Memory B cell (primary cell): ENCODE measurements at regions not wholly inside any gene's neighbourhood (a gene's known extent, or its start where the extent isn't known, plus 50 kb on each side); places are given as distances from the start of the nearest gene placed in this dataset.

ENCODE experiments used
- ATAC-seq: fragments of 150-1000 bp; cut with Tn5 transposase; 2 replicates; pipeline ENCODE4 v1.10.0; 2021; ENCODE audit warnings: low read depth, mild to moderate bottlenecking, moderate library complexity
- DNase-seq, 2 donors: peaks; one replicate each; pipeline ENCODE4 v3.0.0; 2022; ENCODE audit warnings: low spot score in 2 of 2
- H3K27ac Mint-ChIP-seq: one replicate; pipeline ENCODE4 v1.8.0; 2022; ENCODE audit warnings: mild to moderate bottlenecking, moderate library complexity, mixed read lengths
- H3K27me3 Mint-ChIP-seq: one replicate; pipeline ENCODE4 v1.8.0; 2022; ENCODE audit warnings: mixed read lengths
- H3K36me3 Mint-ChIP-seq: one replicate; pipeline ENCODE4 v1.8.0; 2022; ENCODE audit warnings: mild to moderate bottlenecking, mixed read lengths
- H3K4me1 Mint-ChIP-seq: one replicate; pipeline ENCODE4 v1.8.0; 2022; ENCODE audit warnings: mixed read lengths
- H3K4me3 Mint-ChIP-seq: one replicate; pipeline ENCODE4 v1.8.0; 2022; ENCODE audit warnings: mild to moderate bottlenecking, moderate library complexity, mixed read lengths
- H3K9me3 Mint-ChIP-seq: one replicate; pipeline ENCODE4 v1.8.0; 2022; ENCODE audit warnings: mixed read lengths

GRCh38 chr7:24457219-24457558 is 116.1 kb upstream of the PALS2 start:
- no peaks in the 10 kb centered on the region for H3K9me3 Mint-ChIP-seq
- H3K27ac Mint-ChIP-seq = no peak overlapping the region
- H3K4me3 Mint-ChIP-seq = no peak overlapping the region
- H3K27me3 Mint-ChIP-seq = peaks cover 12% of the 10 kb centered on the region
- DNase-seq (no peak), ATAC-seq (no peak)
- peaks cover 9% of the 10 kb centered on the region for H3K4me1 Mint-ChIP-seq
- no peaks in the 10 kb centered on the region for H3K36me3 Mint-ChIP-seq

DNA sequence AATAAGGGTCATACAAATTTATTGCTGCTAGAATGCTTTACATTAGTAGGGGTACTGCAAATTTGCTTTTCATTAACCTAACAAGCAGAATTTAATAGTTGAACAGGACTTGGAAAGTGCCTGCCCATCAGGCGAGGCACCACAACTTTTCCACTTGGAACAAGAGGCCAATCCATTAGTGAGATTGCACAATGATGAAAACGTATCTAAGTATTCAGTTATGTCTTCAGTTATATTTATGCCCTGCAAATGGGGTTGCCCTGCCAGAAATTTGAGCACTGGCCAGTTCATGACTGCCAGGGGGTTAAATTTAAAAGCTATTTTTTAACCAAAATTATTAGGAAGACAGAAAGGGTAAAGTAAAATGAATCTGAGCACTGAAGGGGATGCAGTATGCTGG is 111.1 kb upstream of the PALS2 start:
- peaks cover 3% of the 10 kb centered on the region for H3K27me3 Mint-ChIP-seq
- H3K4me3 Mint-ChIP-seq = no peak overlapping the region
- H3K9me3 Mint-ChIP-seq = no peaks in the 10 kb centered on the region
- no peak for ATAC-seq
- no peaks in the 10 kb centered on the region for H3K4me1 Mint-ChIP-seq
- no peak overlapping the region for H3K27ac Mint-ChIP-seq
- H3K36me3 Mint-ChIP-seq = no peaks in the 10 kb centered on the region
- no peak for DNase-seq

DNA sequence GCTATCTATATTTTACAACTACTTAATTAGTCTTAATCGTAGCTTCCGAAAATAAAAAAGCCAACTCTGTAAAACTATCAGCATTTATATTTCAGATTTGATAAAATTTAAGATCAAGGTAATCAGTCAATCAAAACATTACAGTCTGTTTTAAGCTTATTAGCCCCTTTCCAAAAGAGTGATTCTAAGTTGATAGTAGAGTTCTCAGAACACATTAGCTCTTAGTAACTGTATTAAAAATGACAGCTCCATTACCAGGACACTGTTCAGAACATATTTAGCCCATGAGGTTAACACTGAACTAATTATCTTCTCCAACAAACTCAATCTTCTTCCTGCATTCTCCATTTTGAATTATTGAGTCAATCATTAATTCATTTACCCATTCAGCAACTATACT is 110.3 kb upstream of the PALS2 start:
- Mint-ChIP-seq H3K4me3 (no peak overlapping the region), H3K27ac (no peak overlapping the region), H3K27me3 (peaks cover 3% of the 10 kb centered on the region), H3K36me3 (no peaks in the 10 kb centered on the region), H3K9me3 (no peaks in the 10 kb centered on the region), H3K4me1 (no peaks in the 10 kb centered on the region)
- DNase-seq = no peak
- ATAC-seq = no peak

DNA sequence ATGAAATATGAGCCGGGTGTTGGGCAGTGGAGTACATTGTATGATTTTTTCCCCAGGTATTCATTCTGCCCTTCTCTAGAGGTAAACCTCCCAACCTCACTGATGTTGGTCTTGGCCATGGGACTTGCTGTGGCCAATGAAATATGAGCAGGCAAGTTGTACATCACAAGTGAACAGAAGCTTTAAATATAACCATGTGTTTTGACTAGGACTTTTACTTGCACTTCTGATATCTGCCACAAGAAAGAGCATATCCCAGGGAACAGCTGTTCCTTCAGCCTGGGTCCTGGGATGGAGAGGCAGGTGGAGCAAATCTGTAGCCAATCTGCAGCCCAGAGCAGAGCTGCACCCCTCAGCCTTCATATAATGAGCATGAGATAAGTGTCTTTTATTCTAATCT is 109.8 kb upstream of the PALS2 start:
- no peak for ATAC-seq
- H3K27ac Mint-ChIP-seq = no peak overlapping the region
- DNase-seq = no peak
- H3K4me3 Mint-ChIP-seq = no peak overlapping the region
- no peaks in the 10 kb centered on the region for H3K9me3 Mint-ChIP-seq
- H3K4me1 Mint-ChIP-seq = no peaks in the 10 kb centered on the region
- H3K27me3 Mint-ChIP-seq = peaks cover 3% of the 10 kb centered on the region
- H3K36me3 Mint-ChIP-seq = no peaks in the 10 kb centered on the region

- H3K27me3 Mint-ChIP-seq = peaks cover 2% of the 10 kb centered on the region
- H3K36me3 Mint-ChIP-seq = no peaks in the 10 kb centered on the region
- ATAC-seq (no peak), DNase-seq (no peak)
- no peak overlapping the region for H3K4me3 Mint-ChIP-seq
- H3K27ac Mint-ChIP-seq = no peak overlapping the region
- no peaks in the 10 kb centered on the region for H3K4me1 Mint-ChIP-seq
- no peaks in the 10 kb centered on the region for H3K9me3 Mint-ChIP-seq
These were observed 108.4 kb upstream of the PALS2 start for GRCh38 chr7:24464861-24465260.

DNA sequence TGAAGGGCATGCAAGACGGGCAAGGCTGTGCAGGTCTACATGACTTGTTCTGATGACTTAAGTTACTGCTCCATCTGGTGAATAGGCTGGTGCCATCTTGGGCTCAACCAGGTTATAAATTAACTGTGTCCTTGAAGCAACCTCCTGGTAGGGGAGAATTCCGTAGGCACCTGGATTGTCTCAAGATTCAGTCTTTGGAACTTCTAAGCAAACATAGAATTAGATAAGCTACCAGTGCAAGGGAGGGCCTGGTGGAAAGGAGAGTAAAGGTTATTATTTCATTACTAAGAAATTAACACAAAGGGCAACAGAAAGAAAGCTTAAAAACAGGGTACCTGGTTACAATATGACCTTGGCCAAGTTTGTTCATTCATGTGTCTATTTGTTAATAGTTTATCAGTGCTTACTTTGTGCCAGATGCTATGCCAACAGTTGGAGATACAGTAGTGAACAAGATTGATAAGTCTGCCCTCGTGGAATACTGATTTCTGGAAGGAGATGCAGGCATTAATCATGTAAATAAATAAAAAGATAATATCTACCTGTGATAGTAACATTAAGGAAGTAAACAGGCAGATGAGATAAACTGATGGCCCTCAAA is 107.0 kb upstream of the PALS2 start:
- no peak for ATAC-seq
- no peak for DNase-seq

DNA sequence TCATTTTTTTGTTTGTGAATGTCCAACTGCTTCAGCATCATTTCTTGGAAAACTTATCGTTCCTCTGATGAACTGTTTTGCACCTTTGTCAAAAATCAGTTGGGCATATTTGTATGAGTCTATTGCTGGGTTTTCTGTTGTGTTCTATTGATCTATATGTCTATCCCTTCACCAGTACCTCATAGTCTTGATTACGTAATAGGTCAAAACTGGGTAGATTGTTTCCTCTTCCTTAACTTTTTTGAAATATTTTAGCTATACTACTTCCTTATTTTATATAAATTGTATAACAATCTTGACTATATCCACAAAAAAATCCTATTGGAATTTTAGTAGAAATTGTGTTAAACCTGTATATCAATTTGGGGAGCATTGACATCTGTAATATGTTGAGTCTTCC is 104.1 kb upstream of the PALS2 start:
- H3K9me3 Mint-ChIP-seq = no peaks in the 10 kb centered on the region
- H3K27me3 Mint-ChIP-seq = peaks cover 2% of the 10 kb centered on the region
- no peaks in the 10 kb centered on the region for H3K4me1 Mint-ChIP-seq
- ATAC-seq (no peak), DNase-seq (no peak)
- no peaks in the 10 kb centered on the region for H3K36me3 Mint-ChIP-seq
- no peak overlapping the region for H3K27ac Mint-ChIP-seq
- H3K4me3 Mint-ChIP-seq = no peak overlapping the region

More for the DNA sequence above, 107.0 kb upstream of the PALS2 start:
- Mint-ChIP-seq H3K36me3 (no peaks in the 10 kb centered on the region), H3K4me1 (no peaks in the 10 kb centered on the region), H3K27ac (no peak overlapping the region), H3K27me3 (peaks cover 2% of the 10 kb centered on the region), H3K4me3 (no peak overlapping the region), H3K9me3 (no peaks in the 10 kb centered on the region)

- H3K27me3 Mint-ChIP-seq = peaks cover 2% of the 10 kb centered on the region
- ATAC-seq (no peak), DNase-seq (no peak)
- H3K4me1 Mint-ChIP-seq = no peaks in the 10 kb centered on the region
- H3K36me3 Mint-ChIP-seq = no peaks in the 10 kb centered on the region
- H3K9me3 Mint-ChIP-seq = no peaks in the 10 kb centered on the region
- H3K4me3 Mint-ChIP-seq = no peak overlapping the region
- H3K27ac Mint-ChIP-seq = no peak overlapping the region
These were observed 101.2 kb upstream of the PALS2 start for GRCh38 chr7:24472093-24472492.

DNA sequence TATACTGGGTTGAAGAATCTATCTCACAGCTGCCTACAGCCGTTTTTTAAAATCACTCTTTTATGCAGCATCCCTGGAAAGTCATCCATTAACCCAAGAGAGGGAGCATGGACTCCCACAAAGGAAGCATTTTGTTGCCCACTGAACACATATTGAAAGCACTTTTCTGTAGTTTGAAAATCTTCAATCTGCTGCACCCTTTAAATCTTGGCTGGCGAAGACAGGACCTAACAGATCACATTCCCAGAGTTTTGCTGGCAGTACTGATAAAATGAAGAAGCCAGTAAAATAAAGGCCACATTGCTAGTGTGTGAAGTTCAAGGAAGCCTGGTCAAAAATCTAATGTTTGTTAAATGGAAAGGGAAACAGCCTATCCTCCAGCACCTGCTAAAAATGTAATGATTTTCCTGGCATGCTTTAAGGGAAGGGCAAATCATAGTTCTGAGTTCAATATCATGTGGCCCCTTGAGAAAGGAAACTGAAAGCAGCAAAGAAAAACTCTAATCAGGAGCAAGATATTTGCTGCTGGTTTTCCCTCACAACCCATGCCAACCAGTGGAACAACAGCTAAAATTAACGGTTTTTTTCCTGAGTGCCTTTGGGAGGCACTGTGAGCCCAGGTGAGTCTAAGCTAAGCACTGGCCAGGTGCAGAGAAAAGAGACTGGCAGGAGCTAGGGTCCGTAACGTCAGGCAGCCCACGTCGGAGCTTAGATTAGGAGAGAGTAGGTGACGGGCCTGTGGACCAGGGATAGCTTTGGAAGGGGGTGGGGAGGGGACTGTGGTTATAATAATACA is 97.9 kb upstream of the PALS2 start:
- Mint-ChIP-seq H3K27ac (no peak overlapping the region), H3K4me3 (no peak overlapping the region), H3K27me3 (peaks cover 8% of the 10 kb centered on the region), H3K4me1 (no peaks in the 10 kb centered on the region), H3K9me3 (peaks cover 2% of the 10 kb centered on the region), H3K36me3 (no peaks in the 10 kb centered on the region)
- DNase-seq (no peak), ATAC-seq (no peak)

- H3K27me3 Mint-ChIP-seq = peaks cover 10% of the 10 kb centered on the region
- no peaks in the 10 kb centered on the region for H3K4me1 Mint-ChIP-seq
- no peaks in the 10 kb centered on the region for H3K36me3 Mint-ChIP-seq
- H3K27ac Mint-ChIP-seq = no peak overlapping the region
- no peak for DNase-seq
- H3K9me3 Mint-ChIP-seq = peaks cover 2% of the 10 kb centered on the region
- ATAC-seq = no peak
- H3K4me3 Mint-ChIP-seq = no peak overlapping the region
These were observed 97.0 kb upstream of the PALS2 start for GRCh38 chr7:24476227-24476626.

GRCh38 chr7:24477398-24478136 is 95.7 kb upstream of the PALS2 start:
- H3K27ac Mint-ChIP-seq = no peak overlapping the region
- ATAC-seq = no peak
- H3K27me3 Mint-ChIP-seq = peaks cover 12% of the 10 kb centered on the region
- no peak overlapping the region for H3K4me3 Mint-ChIP-seq
- DNase-seq = no peak
- H3K9me3 Mint-ChIP-seq = peaks cover 2% of the 10 kb centered on the region
- H3K36me3 Mint-ChIP-seq = no peaks in the 10 kb centered on the region
- no peaks in the 10 kb centered on the region for H3K4me1 Mint-ChIP-seq

- H3K36me3 Mint-ChIP-seq = no peaks in the 10 kb centered on the region
- DNase-seq (no peak), ATAC-seq (no peak)
- H3K4me1 Mint-ChIP-seq = no peaks in the 10 kb centered on the region
- H3K27me3 Mint-ChIP-seq = peaks cover 14% of the 10 kb centered on the region
- no peak overlapping the region for H3K4me3 Mint-ChIP-seq
- H3K27ac Mint-ChIP-seq = no peak overlapping the region
- H3K9me3 Mint-ChIP-seq = peaks cover 2% of the 10 kb centered on the region
These were observed 95.1 kb upstream of the PALS2 start for GRCh38 chr7:24478137-24478655.

- H3K36me3 Mint-ChIP-seq = no peaks in the 10 kb centered on the region
These were observed 92.8 kb upstream of the PALS2 start for GRCh38 chr7:24480501-24480900.

DNA sequence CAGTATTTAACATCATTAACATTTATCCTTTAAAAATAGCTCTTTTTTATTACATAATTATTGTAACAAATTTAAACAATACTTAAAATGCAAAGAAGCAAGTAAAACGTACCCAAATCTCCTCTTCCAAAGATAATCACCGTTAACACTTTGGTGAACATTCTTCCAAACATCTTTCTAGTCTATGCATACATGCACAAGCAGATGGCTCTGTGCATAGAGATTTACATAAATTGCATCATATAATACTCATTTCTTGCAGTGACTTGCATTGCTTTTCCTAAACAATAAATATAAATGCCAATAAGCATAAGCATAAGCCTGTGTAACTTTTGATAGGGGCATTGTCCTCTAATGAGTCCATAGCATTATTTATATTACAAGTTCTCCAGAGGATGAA is 89.4 kb upstream of the PALS2 start:
- Mint-ChIP-seq H3K36me3 (no peaks in the 10 kb centered on the region), H3K27me3 (peaks cover 21% of the 10 kb centered on the region), H3K9me3 (peaks cover 2% of the 10 kb centered on the region), H3K4me3 (no peak overlapping the region), H3K4me1 (no peaks in the 10 kb centered on the region), H3K27ac (no peak overlapping the region)
- ATAC-seq = no peak
- no peak for DNase-seq

More at GRCh38 chr7:24480501-24480900, 92.8 kb upstream of the PALS2 start:
- Mint-ChIP-seq H3K27ac (no peak overlapping the region), H3K4me3 (no peak overlapping the region), H3K4me1 (no peaks in the 10 kb centered on the region), H3K9me3 (peaks cover 2% of the 10 kb centered on the region), H3K27me3 (peaks cover 21% of the 10 kb centered on the region)
- no peak for DNase-seq
- ATAC-seq = no peak
